Mesenteric fat pad (tissue), 1 donor: ENCODE measurements at regions not wholly inside any gene's neighbourhood (a gene's known extent, or its start where the extent isn't known, plus 50 kb on each side); places are given as distances from the start of the nearest gene placed in this dataset.

Experiments
- DNase-seq: peaks from one replicate; pipeline ENCODE4 v3.0.0-alpha.2; 2020; ENCODE audit warnings: low spot score
- donor health status: DM: yes; HTN: yes; CAD: no.

DNA sequence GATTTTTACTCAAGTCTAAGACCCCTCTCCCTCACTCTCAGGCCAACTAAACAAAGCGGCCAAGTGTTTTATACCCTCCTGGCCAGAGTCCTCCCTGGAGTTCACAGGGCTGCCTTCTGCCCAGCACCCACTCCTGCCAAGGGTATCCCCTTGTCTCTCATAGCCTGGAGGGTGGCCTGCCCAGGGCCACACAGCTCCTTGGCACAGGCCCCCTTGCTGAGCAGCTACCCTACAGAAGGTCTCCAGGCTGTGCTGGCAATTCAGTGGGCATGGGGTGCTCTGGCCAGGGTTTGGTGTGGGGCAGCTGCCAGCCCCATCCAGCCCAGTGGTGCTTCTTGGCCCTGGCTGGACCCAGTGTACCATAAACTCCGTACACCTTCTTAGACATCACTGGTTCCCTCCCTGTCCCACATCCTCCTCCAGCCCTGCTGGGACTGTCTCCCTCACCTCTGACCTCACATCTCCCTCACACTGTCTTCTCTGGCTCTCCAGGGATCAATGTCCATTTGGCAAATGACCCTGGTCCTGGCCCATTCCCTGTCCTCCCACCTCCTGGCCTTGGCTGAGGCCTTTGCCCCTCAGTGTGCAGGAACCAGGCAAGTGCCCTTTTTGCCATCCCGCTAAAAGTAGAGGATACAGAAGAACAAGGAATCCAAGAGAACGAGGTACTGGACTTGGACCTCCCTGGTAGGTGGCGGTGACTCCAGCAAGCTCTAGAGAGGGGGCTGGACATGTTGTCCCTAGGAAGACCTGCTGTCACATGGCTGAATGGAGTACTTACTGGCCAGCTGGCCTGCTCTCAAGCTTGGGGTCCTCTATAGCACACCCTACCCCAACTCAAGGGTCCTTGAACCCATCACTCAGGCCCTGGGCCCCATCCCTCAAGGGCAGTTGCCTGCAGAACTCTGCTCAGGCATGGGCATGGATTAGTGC, 50.0 kb upstream of the TRPM1 start:
- no peak for DNase-seq

DNA sequence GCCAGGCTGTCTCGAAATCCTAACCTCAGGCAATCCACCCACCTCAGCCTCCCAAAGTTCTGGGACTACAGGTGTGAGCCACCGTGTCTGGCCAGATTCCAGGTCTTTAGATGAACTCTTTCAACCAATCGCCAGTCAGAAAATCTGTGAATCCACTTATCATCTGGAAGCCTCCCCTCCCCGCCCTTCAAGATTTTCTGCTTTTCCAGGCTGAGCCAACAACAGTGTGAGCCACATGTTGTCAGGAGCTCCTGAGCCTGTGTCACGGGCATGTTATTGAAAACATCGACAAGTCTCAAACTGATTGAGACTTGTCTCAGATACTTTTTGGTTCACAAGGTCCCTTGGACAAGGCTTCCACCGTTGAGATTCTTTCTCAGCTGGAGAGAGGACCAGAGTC, 52.0 kb upstream of the TRPM1 start:
- DNase-seq: no peak

GRCh38 chr15:31155151-31155550, 53.6 kb upstream of the TRPM1 start:
- no peak for DNase-seq

DNA sequence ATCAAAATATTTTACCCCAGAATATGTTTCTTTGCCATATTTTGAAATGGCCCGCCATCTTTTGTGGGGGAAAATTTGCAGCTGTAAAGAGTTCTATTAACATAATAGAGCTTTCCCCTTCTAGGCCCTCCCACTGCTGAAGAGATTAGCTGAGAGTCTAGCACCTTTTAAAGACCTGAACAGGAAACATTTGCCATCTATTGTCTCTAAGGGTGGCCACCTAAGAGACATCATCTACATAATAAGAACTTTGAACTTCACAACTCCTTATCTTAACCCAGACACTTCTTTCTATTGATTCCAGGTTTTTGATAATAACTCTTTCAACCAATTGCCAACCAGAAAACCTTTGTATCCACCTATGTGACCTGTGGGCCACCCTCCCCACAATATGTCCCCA, 54.7 kb upstream of the TRPM1 start:
- no peak for DNase-seq

- no peak for DNase-seq
Observed at GRCh38 chr15:31156808-31157207, 55.3 kb upstream of the TRPM1 start.

DNA sequence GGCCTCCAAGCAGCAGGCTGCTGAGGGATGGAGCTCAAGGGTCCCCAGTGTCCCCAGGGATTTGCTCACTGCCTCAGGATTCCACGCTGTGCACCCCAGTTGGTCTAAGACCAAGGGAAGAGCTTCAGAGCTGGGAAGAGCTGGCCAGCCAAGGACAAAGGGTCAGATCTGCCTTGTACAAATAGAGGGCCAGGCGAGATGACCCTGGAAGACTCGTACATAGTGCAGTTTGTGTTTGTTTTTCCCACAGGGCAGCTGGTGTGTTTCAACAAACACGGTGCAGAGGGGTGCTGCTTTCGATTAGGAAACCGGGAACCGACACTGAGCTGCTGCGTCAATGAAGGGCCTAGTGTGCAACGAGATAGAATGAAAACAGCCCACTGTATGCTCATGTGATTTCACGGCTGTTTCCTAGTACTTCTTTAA, 56.1 kb upstream of the TRPM1 start:
- no peak for DNase-seq

DNA sequence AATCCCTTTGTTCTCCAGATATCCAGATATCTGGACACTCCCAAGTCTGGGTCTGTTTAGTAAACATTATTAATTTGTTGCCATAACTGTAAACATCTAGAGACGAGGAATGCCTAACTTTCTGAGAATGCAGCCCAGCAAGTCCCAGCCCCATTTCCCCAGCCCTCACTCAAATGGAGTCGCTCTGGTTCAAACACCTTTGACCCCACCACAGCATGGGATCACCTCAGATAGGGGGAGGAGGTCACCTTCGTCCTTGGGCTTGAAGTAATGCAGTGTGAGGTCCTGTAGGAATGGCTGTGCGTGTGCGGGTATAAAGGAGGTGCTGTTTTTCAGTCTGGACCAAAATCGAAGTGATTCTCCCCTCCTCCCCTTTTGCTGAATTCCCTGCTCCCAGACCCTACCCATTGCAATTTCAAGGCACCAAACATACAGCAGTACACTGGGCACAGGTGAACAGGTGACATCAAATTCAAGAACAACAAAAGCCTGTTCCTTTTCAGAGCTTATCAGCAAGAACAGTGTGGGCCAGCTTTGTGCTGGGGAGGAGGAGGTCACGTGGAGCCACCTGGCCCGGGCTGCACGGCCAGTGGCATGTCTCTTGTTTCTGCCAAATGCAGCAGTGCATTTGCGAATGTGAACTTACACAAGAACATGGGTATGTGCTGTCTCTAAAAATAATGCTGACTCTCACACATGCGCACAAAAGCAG, 57.5 kb upstream of the TRPM1 start:
- DNase-seq: no peak

DNA sequence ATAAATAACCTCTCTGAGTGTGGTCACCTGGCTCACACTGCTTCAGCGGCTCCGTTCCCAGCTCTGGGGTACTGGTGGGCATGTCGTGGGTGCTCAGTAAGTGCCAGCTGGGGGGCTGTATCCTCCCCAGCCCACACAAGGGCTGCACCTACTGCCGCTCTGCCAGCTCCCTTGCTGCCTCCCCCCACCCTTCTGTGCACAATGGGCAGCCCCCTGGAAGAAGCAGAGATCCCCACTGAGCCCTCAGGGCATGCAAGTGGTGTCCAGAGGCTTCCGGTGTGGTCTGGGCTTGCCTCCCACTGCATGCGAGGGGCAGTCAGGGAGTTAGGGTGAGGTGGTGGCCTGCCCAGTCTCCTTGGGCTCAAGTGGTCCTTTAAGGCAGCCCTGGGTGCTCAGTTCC, 58.3 kb upstream of the TRPM1 start:
- DNase-seq: no peak

GRCh38 chr15:31160297-31160696, 58.8 kb upstream of the TRPM1 start:
- DNase-seq: no peak

- no peak for DNase-seq
Observed at GRCh38 chr15:31160740-31161495, 59.4 kb upstream of the TRPM1 start.

DNA sequence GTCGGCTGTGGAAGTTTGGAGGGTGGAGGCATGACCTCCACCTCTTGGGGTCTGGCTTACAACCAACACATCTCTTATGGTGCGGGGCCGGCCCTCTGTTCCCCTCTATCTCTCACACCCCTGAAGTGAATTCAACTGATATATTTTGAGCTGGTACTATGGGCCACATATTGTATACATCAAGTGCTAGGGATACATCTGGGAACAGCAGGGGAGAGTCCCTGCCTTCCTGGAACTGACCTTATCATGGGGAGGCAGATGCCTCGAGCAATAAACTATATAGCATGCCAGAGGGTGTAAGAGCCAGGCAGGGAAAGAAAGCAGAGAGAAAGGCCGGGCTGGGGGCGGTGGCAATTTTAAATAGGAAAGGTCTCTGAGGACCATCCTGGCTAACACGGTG, 60.4 kb upstream of the TRPM1 start:
- no peak for DNase-seq

- no peak for DNase-seq
Observed at GRCh38 chr15:31162721-31163510, 61.4 kb upstream of the TRPM1 start.

GRCh38 chr15:31163769-31164572, 62.4 kb upstream of the TRPM1 start:
- DNase-seq: no peak

GRCh38 chr15:31164573-31164912, 63.0 kb upstream of the TRPM1 start:
- DNase-seq: no peak

GRCh38 chr15:31169558-31169957, 68.0 kb upstream of the TRPM1 start:
- DNase-seq: no peak

DNA sequence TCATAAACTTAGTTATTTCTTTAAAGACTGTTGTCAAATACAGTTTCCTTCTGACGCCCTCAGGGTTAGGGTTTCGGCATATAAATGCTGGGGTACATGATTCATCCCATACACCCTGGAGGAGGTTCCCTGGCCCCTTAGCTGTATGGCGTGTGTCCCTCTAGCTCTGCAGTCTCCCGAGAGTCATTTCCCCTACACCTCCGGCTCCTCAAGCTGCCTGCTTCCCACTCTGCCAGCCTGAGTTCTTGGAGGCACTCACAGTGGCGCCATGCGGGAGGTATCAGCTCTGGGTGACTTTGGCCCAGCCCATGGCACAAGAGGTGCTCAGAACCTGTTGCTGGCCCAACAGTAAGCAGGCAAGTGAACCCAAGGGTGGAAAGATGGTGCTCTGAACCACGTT, 70.2 kb upstream of the TRPM1 start:
- DNase-seq: no peak

- no peak for DNase-seq
Observed at GRCh38 chr15:31172606-31173005, 71.1 kb upstream of the TRPM1 start.

DNA sequence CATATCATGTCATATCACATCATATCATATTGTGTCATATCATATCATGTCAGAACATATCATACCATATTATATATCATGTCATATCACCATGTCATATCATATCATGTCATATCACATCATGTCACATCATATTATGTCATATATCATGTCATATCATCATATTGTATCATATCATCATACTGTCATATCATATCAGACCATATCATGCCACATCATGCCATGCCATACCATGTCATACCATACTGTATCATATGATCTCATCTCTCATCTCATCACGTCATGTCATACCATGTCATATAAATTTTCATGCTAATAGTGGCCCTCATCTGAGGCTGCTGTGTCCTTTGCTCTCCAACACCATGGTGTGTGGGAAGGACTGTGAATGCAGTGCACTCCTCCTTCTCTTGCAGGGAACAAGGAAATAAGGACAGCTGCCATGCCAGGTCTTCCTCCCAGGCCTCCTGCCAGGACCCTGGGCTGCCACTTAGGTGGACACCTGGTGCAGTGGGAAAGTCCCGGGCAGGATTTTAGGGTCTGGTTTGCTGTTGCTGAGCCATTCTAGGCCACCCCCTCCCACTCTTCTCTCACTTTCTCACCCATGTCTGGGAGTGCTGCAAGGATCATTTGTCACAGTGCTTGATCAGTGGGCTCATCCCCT, 72.4 kb upstream of the TRPM1 start:
- DNase-seq: no peak

GRCh38 chr15:31175484-31175883, 74.0 kb upstream of the TRPM1 start:
- no peak for DNase-seq

DNA sequence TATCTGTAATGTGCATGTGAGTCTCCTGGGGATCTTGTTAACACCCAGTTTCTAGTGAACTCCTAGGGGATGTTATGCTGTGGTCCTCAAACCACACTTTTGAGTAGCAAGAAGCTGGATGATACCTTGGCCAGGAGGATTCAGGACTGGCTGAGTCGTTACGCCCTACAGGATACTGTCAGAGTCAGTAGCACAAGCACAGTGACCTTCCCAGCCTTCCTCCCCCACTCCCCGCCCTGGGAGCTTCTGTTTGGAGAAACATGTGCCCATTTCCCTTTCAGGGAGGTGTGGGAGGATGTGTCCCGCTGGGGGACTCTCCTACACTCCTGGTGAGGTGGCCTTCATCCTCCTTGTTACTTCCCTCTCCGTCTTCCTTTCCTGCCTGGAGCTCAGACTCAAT, 76.4 kb upstream of the TRPM1 start:
- DNase-seq: no peak
